PFSK-1 (cell line): ENCODE measurements at regions not wholly inside any gene's neighbourhood (a gene's known extent, or its start where the extent isn't known, plus 50 kb on each side); places are given as distances from the start of the nearest gene placed in this dataset.

Source experiments
- POLR2AphosphoS5 ChIP-seq: IDR thresholded peaks from 2 replicates; pipeline ENCODE4 v1.6.1; 2012; ENCODE audit warnings: low read depth, mild to moderate bottlenecking, control low read depth, low read length, moderate library complexity
- REST ChIP-seq, 2 experiments: IDR thresholded peaks; 2 replicates each; pipeline versions ENCODE4 v1.6.1 to v1.8.0; 2011 to 2012; ENCODE audit warnings: low read depth in 2 of 2, low read length in 2 of 2, control low read depth in 1 of 2, inconsistent platforms in 1 of 2, mild to moderate bottlenecking in 1 of 2, moderate library complexity in 1 of 2; ENCODE audit not compliant: insufficient read depth in 1 of 2
- TAF1 ChIP-seq: IDR thresholded peaks from 2 replicates; pipeline ENCODE4 v1.6.1; 2012; ENCODE audit warnings: low read length, control low read depth, borderline replicate concordance; ENCODE audit not compliant: insufficient read depth

- TF ChIP-seq POLR2AphosphoS5: no peak
- no peak for TF ChIP-seq REST (IDR thresholded peaks at IDR 0.05; ENCODE audit: insufficient read depth in 1 of 2, low read depth in 2 of 2, low read length in 2 of 2)
- no peak for TF ChIP-seq TAF1
Observed at GRCh38 chr5:6218116-6218515, 160.2 kb downstream of the MED10 start.
